GM12874 (cell line): ENCODE measurements at regions not wholly inside any gene's neighbourhood (a gene's known extent, or its start where the extent isn't known, plus 50 kb on each side); places are given as distances from the start of the nearest gene placed in this dataset.

ENCODE experiments used
- CTCF ChIP-seq: IDR thresholded peaks from 2 replicates; pipeline ENCODE4 v1.5.1; 2011; ENCODE audit warnings: low read depth, mild to moderate bottlenecking, control low read depth, low read length, moderate library complexity; ENCODE audit not compliant: insufficient read depth

GRCh38 chr2:105952131-105952530 is 207.4 kb downstream of the NCK2 start:
- no peak for TF ChIP-seq CTCF

- no peak for TF ChIP-seq CTCF
These were observed 206.6 kb downstream of the NCK2 start for GRCh38 chr2:105951384-105951694.

GRCh38 chr2:105950521-105951383 is 206.0 kb downstream of the NCK2 start:
- no peak for TF ChIP-seq CTCF

- no peak for TF ChIP-seq CTCF
These were observed 199.3 kb downstream of the NCK2 start for GRCh38 chr2:105943977-105944376.
